ENCODE measurements at regions not wholly inside any gene's neighbourhood (a gene's known extent, or its start where the extent isn't known, plus 50 kb on each side); places are given as distances from the start of the nearest gene placed in this dataset.
"Not testable (repeated sequence)": the region's sequence is repeated elsewhere in the genome, so short reads cannot be mapped to it uniquely, and the experiment has no call there.

GRCh38 chr1:104212239-104212638 lies 462.5 kb downstream of the AMY1C start:
- no peak overlapping the region for H3K4me3 Mint-ChIP-seq
- no peak overlapping the region for H3K27ac ChIP-seq (ENCODE audit: low read length)
- no peak overlapping the region for H3K4me3 ChIP-seq (ENCODE audit: control insufficient read depth in 1 of 2, extremely low read depth in 1 of 2, low read length in 1 of 2)
- H3K4me1 ChIP-seq (ENCODE audit: control insufficient read depth in 1 of 2, extremely low read depth in 1 of 2, insufficient read depth in 2 of 2, low read length in 2 of 2) = no peaks in the 10 kb centered on the region
- DNase-seq = no peak
- ChIA-PET CTCF (interaction anchor here in 1 of 2 donors (0.6 kb wide), 1 partner anchor 12 kb away, joined by 3 read pairs; no protein-coding TSS in a partner anchor), POLR2A (no interaction called here)
- no peaks in the 10 kb centered on the region for H3K27me3 ChIP-seq (replicated peaks in 1 of 2; ENCODE audit: control insufficient read depth in 2 of 2, extremely low read depth in 1 of 2, insufficient read depth in 2 of 2, low read length in 1 of 2)
- H3K4me1 Mint-ChIP-seq = no peaks in the 10 kb centered on the region
- H3K36me3 Mint-ChIP-seq = no peaks in the 10 kb centered on the region
- no peaks in the 10 kb centered on the region for H3K36me3 ChIP-seq (ENCODE audit: control insufficient read depth in 2 of 2, extremely low read depth in 1 of 2, insufficient read depth in 1 of 2, low read length in 1 of 2)
- WGBS (ENCODE audit: insufficient coverage) = no CpG with 5 or more reads among the region's 1 CpG
- H3K27ac Mint-ChIP-seq = no peak overlapping the region
- H3K9me3 Mint-ChIP-seq = peaks cover 7 to 36% (median 8%) of the 10 kb centered on the region in 3 donors
- ATAC-seq (replicated peaks in 1 of 4) = no peak
- H3K9me3 ChIP-seq = no peaks in the 10 kb centered on the region
- H3K27me3 Mint-ChIP-seq = no peaks in the 10 kb centered on the region

GRCh38 chr1:104217395-104217986 lies 467.8 kb downstream of the AMY1C start:
- H3K27ac Mint-ChIP-seq; CTCF ChIA-PET; H3K4me3 ChIP-seq (ENCODE audit: control insufficient read depth in 1 of 2, extremely low read depth in 1 of 2, low read length in 1 of 2); ATAC-seq (replicated peaks in 1 of 4); H3K4me1 Mint-ChIP-seq; H3K36me3 ChIP-seq (ENCODE audit: control insufficient read depth in 2 of 2, extremely low read depth in 1 of 2, insufficient read depth in 1 of 2, low read length in 1 of 2); H3K4me1 ChIP-seq (ENCODE audit: control insufficient read depth in 1 of 2, extremely low read depth in 1 of 2, insufficient read depth in 2 of 2, low read length in 2 of 2); H3K27ac ChIP-seq (ENCODE audit: low read length); H3K27me3 ChIP-seq (replicated peaks in 1 of 2; ENCODE audit: control insufficient read depth in 2 of 2, extremely low read depth in 1 of 2, insufficient read depth in 2 of 2, low read length in 1 of 2); H3K27me3 Mint-ChIP-seq; POLR2A ChIA-PET; DNase-seq; H3K4me3 Mint-ChIP-seq; H3K9me3 ChIP-seq; H3K36me3 Mint-ChIP-seq: not testable (repeated sequence)
- 90% methylated on average over 20 of the region's 28 CpGs for WGBS (ENCODE audit: insufficient coverage)
- peaks cover 7 to 32% (median 10%) of the 10 kb centered on the region in 3 donors for H3K9me3 Mint-ChIP-seq

GRCh38 chr1:104229860-104230259 lies 480.2 kb downstream of the AMY1C start:
- ChIA-PET POLR2A (no interaction called here), CTCF (no interaction called here)
- Mint-ChIP-seq H3K4me3 (no peak overlapping the region), H3K9me3 (peaks cover 3 to 17% (median 4%) of the 10 kb centered on the region in 3 donors), H3K4me1 (no peaks in the 10 kb centered on the region), H3K36me3 (no peaks in the 10 kb centered on the region), H3K27me3 (no peaks in the 10 kb centered on the region), H3K27ac (no peak overlapping the region)
- no CpG with 5 or more reads among the region's 3 CpGs for WGBS (ENCODE audit: insufficient coverage)
- Histone ChIP-seq H3K4me3 (ENCODE audit: control insufficient read depth in 1 of 2, extremely low read depth in 1 of 2, low read length in 1 of 2) (no peak overlapping the region), H3K27me3 (replicated peaks in 1 of 2; ENCODE audit: control insufficient read depth in 2 of 2, extremely low read depth in 1 of 2, insufficient read depth in 2 of 2, low read length in 1 of 2) (no peaks in the 10 kb centered on the region), H3K4me1 (ENCODE audit: control insufficient read depth in 1 of 2, extremely low read depth in 1 of 2, insufficient read depth in 2 of 2, low read length in 2 of 2) (no peaks in the 10 kb centered on the region), H3K36me3 (ENCODE audit: control insufficient read depth in 2 of 2, extremely low read depth in 1 of 2, insufficient read depth in 1 of 2, low read length in 1 of 2) (no peaks in the 10 kb centered on the region), H3K27ac (ENCODE audit: low read length) (no peak overlapping the region), H3K9me3 (no peaks in the 10 kb centered on the region)
- ATAC-seq (replicated peaks in 1 of 4) (no peak), DNase-seq (no peak)

- WGBS (ENCODE audit: insufficient coverage) = 58% methylated on average over 2 of the region's 4 CpGs
- Mint-ChIP-seq H3K4me1 (no peaks in the 10 kb centered on the region), H3K27me3 (no peaks in the 10 kb centered on the region), H3K27ac (no peak overlapping the region), H3K9me3 (peaks cover 3 to 15% (median 10%) of the 10 kb centered on the region in 3 donors), H3K36me3 (no peaks in the 10 kb centered on the region), H3K4me3 (no peak overlapping the region)
- no peak for ATAC-seq (replicated peaks in 1 of 4)
- Histone ChIP-seq H3K36me3 (ENCODE audit: control insufficient read depth in 2 of 2, extremely low read depth in 1 of 2, insufficient read depth in 1 of 2, low read length in 1 of 2) (no peaks in the 10 kb centered on the region), H3K9me3 (no peaks in the 10 kb centered on the region), H3K4me3 (ENCODE audit: control insufficient read depth in 1 of 2, extremely low read depth in 1 of 2, low read length in 1 of 2) (no peak overlapping the region), H3K4me1 (ENCODE audit: control insufficient read depth in 1 of 2, extremely low read depth in 1 of 2, insufficient read depth in 2 of 2, low read length in 2 of 2) (no peaks in the 10 kb centered on the region), H3K27me3 (replicated peaks in 1 of 2; ENCODE audit: control insufficient read depth in 2 of 2, extremely low read depth in 1 of 2, insufficient read depth in 2 of 2, low read length in 1 of 2) (no peaks in the 10 kb centered on the region), H3K27ac (ENCODE audit: low read length) (no peak overlapping the region)
- CTCF ChIA-PET = no interaction called here
- DNase-seq = no peak
- POLR2A ChIA-PET = no interaction called here
Observed at GRCh38 chr1:104231676-104232075, 482.0 kb downstream of the AMY1C start.

- Histone ChIP-seq H3K4me3 (ENCODE audit: control insufficient read depth in 1 of 2, extremely low read depth in 1 of 2, low read length in 1 of 2) (no peak overlapping the region), H3K27ac (ENCODE audit: low read length) (no peak overlapping the region), H3K27me3 (replicated peaks in 1 of 2; ENCODE audit: control insufficient read depth in 2 of 2, extremely low read depth in 1 of 2, insufficient read depth in 2 of 2, low read length in 1 of 2) (no peaks in the 10 kb centered on the region), H3K36me3 (ENCODE audit: control insufficient read depth in 2 of 2, extremely low read depth in 1 of 2, insufficient read depth in 1 of 2, low read length in 1 of 2) (no peaks in the 10 kb centered on the region), H3K4me1 (ENCODE audit: control insufficient read depth in 1 of 2, extremely low read depth in 1 of 2, insufficient read depth in 2 of 2, low read length in 2 of 2) (no peaks in the 10 kb centered on the region), H3K9me3 (no peaks in the 10 kb centered on the region)
- Mint-ChIP-seq H3K27me3 (no peaks in the 10 kb centered on the region), H3K4me1 (no peaks in the 10 kb centered on the region), H3K9me3 (peaks cover 0 to 15% (median 10%) of the 10 kb centered on the region in 3 donors), H3K27ac (no peak overlapping the region), H3K4me3 (no peak overlapping the region), H3K36me3 (no peaks in the 10 kb centered on the region)
- no peak for DNase-seq
- no CpG with 5 or more reads among the region's 3 CpGs for WGBS (ENCODE audit: insufficient coverage)
- ChIA-PET POLR2A (no interaction called here), CTCF (no interaction called here)
- no peak for ATAC-seq (replicated peaks in 1 of 4)
Observed at GRCh38 chr1:104235141-104235540, 485.4 kb downstream of the AMY1C start.

- CTCF ChIA-PET = no interaction called here
- POLR2A ChIA-PET = no interaction called here
- Histone ChIP-seq H3K27me3 (replicated peaks in 1 of 2; ENCODE audit: control insufficient read depth in 2 of 2, extremely low read depth in 1 of 2, insufficient read depth in 2 of 2, low read length in 1 of 2) (no peaks in the 10 kb centered on the region), H3K9me3 (no peaks in the 10 kb centered on the region), H3K36me3 (ENCODE audit: control insufficient read depth in 2 of 2, extremely low read depth in 1 of 2, insufficient read depth in 1 of 2, low read length in 1 of 2) (no peaks in the 10 kb centered on the region), H3K4me3 (ENCODE audit: control insufficient read depth in 1 of 2, extremely low read depth in 1 of 2, low read length in 1 of 2) (no peak overlapping the region), H3K4me1 (ENCODE audit: control insufficient read depth in 1 of 2, extremely low read depth in 1 of 2, insufficient read depth in 2 of 2, low read length in 2 of 2) (no peaks in the 10 kb centered on the region), H3K27ac (ENCODE audit: low read length) (no peak overlapping the region)
- Mint-ChIP-seq H3K4me1 (no peaks in the 10 kb centered on the region), H3K4me3 (no peak overlapping the region), H3K27ac (no peak overlapping the region), H3K36me3 (no peaks in the 10 kb centered on the region), H3K27me3 (no peaks in the 10 kb centered on the region), H3K9me3 (peaks cover 12 to 14% (median 13%) of the 10 kb centered on the region in 3 donors)
- no CpG with 5 or more reads among the region's 2 CpGs for WGBS (ENCODE audit: insufficient coverage)
- ATAC-seq (replicated peaks in 1 of 4) = no peak
- no peak for DNase-seq
Observed at GRCh38 chr1:104238991-104239390, 489.3 kb downstream of the AMY1C start.

- no peaks in the 10 kb centered on the region for H3K4me1 Mint-ChIP-seq
Observed at GRCh38 chr1:104248385-104248784, 498.7 kb downstream of the AMY1C start.

More at GRCh38 chr1:104248385-104248784, 498.7 kb downstream of the AMY1C start:
- Histone ChIP-seq H3K36me3 (ENCODE audit: control insufficient read depth in 2 of 2, extremely low read depth in 1 of 2, insufficient read depth in 1 of 2, low read length in 1 of 2) (no peaks in the 10 kb centered on the region), H3K27me3 (replicated peaks in 1 of 2; ENCODE audit: control insufficient read depth in 2 of 2, extremely low read depth in 1 of 2, insufficient read depth in 2 of 2, low read length in 1 of 2) (no peaks in the 10 kb centered on the region), H3K4me3 (ENCODE audit: control insufficient read depth in 1 of 2, extremely low read depth in 1 of 2, low read length in 1 of 2) (no peak overlapping the region), H3K9me3 (no peaks in the 10 kb centered on the region), H3K4me1 (ENCODE audit: control insufficient read depth in 1 of 2, extremely low read depth in 1 of 2, insufficient read depth in 2 of 2, low read length in 2 of 2) (no peaks in the 10 kb centered on the region), H3K27ac (ENCODE audit: low read length) (no peak overlapping the region)
- Mint-ChIP-seq H3K27ac (no peak overlapping the region), H3K9me3 (peaks cover 5 to 9% (median 7%) of the 10 kb centered on the region in 3 donors), H3K27me3 (no peaks in the 10 kb centered on the region), H3K4me3 (no peak overlapping the region), H3K36me3 (no peaks in the 10 kb centered on the region)
- ATAC-seq (replicated peaks in 1 of 4) (no peak), DNase-seq (no peak)
- ChIA-PET POLR2A (no interaction called here), CTCF (no interaction called here)
- no CpG with 5 or more reads among the region's 4 CpGs for WGBS (ENCODE audit: insufficient coverage)
